NCI-H2171 (cell line): ENCODE measurements at regions not wholly inside any gene's neighbourhood (a gene's known extent, or its start where the extent isn't known, plus 50 kb on each side); places are given as distances from the start of the nearest gene placed in this dataset.
"Not testable (repeated sequence)": the region's sequence is repeated elsewhere in the genome, so short reads cannot be mapped to it uniquely, and the experiment has no call there.

Experiments used
- DNase-seq: peaks from one replicate; lab custom pipeline; 2025; lab: John Stamatoyannopoulos, UW

DNA sequence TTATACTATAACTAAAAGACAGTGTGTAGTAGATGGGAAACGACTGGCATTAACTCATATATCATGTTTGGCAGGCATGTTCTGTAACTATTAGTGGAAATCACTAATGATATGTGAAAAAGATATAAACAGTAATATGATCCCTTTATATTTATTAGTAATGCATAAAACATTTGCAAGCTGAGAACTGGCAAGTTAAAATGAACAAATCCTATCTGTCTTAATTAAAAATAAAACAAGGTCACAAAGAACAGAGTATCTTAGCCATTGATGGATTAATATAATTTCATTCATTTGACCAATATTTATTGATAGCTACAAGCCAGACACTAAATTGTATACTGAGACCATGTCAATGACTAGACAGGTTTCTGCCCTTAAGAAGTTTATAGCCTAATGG, 154.5 kb downstream of the CRPPA start:
- DNase-seq = no peak

- not testable (repeated sequence) for DNase-seq
Measured at GRCh38 chr7:16266470-16266869, 154.9 kb downstream of the CRPPA start.

GRCh38 chr7:16265863-16266458, 155.4 kb downstream of the CRPPA start:
- DNase-seq = no peak

DNA sequence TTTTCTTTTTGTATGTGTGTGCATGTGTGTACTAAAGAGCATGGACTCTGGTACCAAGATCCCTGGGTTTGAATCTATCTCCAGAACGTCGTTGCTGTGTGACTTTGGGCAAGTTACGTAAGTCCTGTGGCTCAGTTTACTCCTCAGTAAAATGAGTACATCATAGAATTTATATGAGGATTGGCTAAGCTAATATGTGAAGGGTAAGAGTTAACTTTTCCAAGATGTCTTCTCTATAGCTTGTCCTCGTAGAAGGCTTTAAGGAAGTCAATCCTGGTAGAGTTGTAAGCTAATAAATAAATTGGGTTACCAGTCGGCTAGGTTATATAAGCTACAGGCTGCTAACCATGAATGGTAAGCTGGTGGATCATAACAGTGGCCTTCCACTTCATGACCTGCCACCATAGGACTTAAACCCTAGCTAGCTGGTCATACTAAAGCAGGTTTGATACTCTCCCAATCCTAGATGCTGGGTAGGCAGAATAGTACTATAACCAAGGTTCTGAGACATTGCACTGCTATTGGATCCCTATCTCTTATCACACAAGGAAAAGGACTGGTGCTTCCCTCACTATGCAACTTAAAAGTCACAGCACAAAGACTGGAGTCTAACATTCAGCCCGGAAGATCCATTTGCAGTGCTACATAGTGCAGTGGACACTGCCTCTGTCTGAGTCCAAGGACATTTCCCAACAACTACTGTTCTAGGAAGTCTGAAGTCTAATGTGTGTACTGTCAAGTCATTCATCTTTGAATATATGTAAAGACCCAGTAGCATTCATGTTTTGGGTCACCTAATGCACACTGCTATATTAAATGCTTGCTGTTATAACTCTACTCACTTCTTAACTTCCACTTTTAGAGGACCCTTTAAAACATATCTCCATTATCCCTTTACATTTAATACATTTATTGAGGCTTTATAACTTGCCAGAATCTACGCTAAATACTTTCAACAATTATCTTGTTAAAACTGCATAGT, 156.2 kb downstream of the CRPPA start:
- DNase-seq = no peak

DNA sequence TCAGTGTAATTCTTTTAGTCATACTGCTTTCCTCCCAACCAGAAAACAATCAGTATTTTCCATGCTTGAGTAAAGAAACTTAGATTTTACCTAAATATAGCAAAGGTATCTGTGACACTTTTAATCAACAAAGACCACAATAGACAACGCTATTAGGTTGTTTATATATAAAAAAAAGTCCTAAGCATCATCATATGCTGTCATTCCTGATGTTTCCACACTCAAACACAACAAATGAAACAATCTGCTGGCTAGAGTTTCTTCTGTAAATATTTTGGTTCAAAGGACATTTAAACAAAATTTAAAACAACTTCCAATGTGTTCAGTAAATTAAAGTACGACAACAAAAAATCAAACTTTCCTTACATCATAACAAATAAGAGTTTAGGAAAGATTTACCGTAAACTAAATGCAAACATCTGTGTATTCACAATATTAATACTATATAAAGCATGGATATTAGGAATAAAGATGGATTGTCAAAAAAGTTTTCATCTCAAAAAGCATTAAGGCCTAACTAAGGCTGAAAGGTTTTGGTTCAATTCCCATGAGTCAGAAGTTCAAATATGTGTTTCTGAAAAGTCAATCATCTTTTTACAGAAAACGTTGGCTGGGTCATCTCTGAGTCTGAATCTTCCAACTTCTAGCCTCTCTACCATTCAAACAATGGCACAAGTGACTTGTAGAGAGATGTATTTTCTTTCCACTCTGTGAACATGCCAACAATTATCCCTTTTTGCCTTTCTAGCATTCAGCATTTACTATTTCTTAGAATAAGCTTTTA, 157.1 kb downstream of the CRPPA start:
- DNase-seq = no peak

DNA sequence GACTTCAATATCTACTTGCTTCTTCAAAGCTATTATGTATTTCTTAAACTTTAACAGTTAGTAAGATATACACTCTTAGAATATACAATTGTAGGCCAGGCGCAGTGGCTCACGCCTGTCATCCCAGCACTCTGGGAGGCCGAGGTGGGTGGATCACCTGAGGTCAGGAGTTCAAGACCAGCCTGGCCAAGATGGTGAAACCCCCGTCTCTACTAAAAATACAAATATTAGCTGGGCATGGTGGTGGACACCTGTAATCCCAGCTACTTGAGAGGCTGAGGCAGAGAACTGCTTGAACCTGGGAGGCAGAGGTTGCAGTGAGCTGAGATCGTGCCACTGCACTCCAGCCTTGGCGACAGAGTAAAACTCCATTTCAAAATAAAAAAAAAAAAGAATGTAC, 158.0 kb downstream of the CRPPA start:
- not testable (repeated sequence) for DNase-seq

- DNase-seq = no peak
Measured at GRCh38 chr7:16261654-16262053, 159.7 kb downstream of the CRPPA start.

DNA sequence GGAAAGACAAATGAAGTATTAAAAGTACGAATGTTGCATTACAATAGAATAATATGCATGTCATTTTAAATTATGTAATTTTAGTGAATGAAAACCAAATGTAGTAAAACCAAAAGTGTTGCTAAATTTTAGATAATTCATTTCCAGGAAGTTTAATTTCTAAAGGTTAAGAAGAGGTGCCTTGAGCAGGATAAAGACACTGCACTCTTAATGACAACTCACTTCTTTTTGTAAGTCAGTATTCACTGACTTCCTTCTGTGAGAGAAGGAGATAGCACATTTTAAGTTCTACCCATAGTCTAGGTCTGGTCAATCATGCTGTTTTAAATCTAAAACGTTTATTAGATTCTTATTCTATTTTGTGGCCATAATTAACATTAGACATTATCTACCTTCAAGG, 160.2 kb downstream of the CRPPA start:
- no peak for DNase-seq

DNA sequence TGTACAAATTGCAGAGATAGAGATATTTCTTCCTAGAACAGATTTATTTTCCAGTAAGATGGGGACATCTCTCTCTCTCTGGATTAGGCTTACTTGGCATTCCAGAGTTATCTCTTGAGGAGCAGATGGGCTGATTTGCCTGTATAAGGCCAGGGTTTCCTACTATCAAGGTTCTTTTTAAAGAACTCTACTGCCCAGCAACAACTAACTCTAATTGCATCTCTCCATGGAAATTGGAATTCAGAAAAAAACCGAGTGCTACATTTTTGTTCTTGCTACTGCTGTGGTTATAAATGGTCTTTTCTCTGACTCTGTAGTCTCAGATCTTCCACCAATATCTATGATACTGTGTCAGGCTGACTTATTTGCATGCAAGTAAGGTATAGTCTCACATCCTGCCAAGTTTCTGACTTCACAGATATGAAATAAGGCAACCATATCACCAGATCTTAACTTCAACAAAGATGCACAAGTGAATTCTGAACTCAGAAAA, 161.1 kb downstream of the CRPPA start:
- no peak for DNase-seq

DNA sequence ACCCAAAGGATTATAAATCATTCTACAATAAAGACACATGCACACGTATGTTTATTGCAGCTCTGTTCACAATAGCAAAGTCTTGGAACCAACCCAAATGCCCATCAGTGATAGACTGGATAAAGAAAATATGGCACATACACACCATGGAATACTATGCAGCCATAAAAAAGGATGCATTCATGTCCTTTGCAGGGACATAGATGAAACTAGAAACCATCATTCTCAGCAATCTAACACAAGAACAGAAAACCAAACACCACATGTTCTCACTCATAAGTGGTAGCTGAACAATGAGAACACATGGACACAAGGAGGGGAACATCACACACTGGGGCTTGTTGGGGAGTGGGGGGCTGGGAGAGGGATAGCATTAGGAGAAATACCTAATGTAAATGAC, 164.9 kb downstream of the CRPPA start:
- not testable (repeated sequence) for DNase-seq

DNA sequence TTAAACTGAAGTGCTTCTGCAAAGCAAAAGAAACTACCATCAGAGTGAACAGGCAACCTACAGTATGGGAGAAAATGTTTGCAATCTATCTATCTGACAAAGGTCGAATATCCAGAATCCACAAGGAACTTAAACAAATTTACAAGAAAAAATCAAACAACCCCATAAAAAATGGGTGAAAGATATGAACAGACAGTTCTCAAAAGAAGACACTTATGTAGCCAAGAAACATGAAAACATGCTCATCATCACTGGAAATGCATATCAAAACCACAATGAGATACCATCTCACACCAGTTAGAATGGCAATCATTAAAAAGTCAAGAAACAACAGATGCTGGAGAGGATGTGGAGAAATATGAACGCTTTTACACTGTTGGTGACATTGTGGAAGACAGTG, 165.4 kb downstream of the CRPPA start:
- DNase-seq = not testable (repeated sequence)

DNA sequence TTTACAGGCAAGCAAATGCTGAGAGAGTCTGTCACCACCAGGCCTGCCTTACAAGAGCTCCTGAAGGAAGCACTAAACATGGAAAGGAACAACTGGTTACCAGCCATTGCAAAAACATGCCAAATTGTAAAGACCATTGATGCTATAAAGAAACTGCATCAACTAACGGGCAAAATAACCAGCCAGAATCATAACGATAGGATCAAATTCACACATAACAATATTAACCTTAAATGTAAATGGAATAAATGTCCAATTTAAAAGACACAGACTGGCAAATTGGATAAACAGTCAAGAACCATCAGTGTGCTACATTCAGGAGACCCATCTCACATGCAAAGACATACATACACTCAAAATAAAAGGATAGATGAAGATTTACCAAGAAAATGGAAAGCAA, 170.7 kb downstream of the CRPPA start:
- not testable (repeated sequence) for DNase-seq

DNA sequence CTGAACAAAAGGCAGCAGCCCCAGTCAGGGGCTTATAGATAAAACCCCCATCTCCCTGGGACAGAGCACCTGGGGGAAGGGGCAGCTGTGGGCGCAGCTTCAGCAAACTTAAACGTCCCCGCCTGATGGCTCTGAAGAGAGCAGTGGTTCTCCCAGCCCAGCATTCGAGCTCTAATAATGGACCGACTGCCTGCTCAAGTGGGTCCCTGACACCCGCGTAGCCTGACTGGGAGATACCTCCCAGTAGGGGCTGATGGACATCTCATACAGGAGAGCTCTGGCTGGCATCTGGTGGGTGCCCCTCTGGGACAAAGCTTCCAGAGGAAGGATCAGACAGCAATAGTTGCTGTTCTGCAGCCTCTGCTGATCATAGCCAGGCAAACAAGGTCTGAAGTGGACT, 172.1 kb downstream of the CRPPA start:
- DNase-seq = not testable (repeated sequence)

DNA sequence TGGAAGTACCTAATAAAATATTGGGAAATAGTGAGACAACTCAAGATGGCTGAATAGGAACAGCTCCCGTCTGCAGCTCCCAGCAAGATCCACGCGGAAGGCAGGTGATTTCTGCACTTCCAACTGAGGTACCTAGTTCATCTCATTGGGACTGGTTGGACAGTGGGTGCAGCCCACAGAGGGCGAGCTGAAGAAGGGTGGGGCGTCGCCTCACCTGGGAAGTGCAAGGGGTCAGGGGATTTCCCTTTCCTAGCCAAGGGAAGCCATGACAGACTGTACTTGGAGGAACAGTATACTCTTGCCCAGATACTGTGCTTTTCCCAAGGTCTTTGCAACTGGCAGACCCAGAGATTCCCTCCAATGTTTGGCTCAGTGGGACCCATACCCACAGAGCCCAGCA, 172.8 kb downstream of the CRPPA start:
- DNase-seq = not testable (repeated sequence)

DNA sequence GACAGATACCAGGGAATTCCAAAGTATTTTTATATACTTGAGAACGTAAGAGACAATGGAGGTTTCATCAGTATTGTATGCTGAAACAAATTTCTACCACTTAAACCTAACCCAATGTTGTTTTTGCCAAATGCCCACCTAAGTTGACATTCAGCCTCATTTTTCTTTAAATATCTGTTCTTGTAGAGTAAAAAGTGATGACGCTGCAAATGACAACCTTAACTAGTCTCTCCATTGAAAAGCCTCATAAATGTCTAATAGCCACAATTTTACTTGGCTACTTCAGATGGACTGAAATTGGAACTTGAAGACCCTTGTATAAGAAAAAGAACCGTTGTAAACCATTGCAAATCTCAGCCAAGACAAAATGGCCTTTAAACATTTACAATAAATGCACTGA, 176.9 kb downstream of the CRPPA start:
- DNase-seq = no peak

GRCh38 chr7:16242920-16243319, 178.4 kb downstream of the CRPPA start:
- no peak for DNase-seq

DNA sequence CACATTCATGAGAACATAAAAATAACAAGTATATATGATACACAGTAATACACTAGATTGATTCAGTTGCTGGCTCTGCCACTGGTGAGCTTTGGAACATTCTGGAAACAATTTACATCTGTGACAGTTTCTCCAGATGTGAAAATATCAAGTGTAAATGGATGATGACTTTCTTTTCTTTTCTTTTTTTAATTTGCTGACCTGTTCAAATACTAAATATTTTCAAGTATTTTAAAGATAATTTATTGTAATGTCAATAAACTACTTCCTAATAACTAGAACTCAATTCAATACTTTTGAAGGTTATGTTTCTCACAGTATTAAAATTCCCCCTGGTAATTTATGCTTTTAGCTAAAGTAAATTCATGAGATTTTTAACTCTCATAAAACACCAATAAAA, 180.3 kb downstream of the CRPPA start:
- no peak for DNase-seq

GRCh38 chr7:16236381-16236780, 185.0 kb downstream of the CRPPA start:
- no peak for DNase-seq

- DNase-seq = no peak
Measured at GRCh38 chr7:16235147-16236114, 185.9 kb downstream of the CRPPA start.

DNA sequence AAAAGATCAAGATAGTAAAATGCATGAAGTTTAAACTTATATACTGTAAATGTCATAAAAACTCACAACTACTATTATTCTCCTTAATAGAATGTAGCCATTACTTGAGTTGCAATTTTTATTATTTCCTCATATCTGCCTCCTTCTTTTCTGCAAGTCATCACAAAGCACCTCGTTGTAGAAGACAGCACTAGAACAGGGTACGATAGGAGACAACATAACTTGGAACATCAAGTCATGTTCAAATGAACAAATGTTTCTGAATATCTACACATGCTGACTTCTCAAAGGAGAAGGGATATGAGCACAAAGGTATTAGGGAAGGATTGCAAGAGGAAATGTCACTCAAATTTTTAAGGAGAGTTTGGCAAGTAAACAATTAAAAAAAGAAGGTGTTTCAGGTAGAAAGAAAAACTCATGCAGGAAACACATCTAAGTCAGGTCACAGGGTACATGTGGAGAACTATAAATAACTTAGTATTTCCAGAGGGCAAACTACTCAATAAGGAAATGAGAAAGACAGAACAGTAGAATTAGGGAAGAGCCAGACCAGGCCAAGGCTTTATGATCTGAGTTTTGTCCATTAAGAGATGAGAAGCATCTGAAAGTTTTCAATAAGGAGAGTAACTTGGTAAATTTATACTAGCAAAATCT, 186.7 kb downstream of the CRPPA start:
- no peak for DNase-seq

- no peak for DNase-seq
Measured at GRCh38 chr7:16233517-16233916, 187.8 kb downstream of the CRPPA start.
